Activated naive CD4-positive, alpha-beta T cell treated with anti-CD3 and anti-CD28 coated beads, Interleukin-2, amount 10 ng/mL, durations not matched to agents 7 days and 5 days (primary cell): ENCODE measurements at regions not wholly inside any gene's neighbourhood (a gene's known extent, or its start where the extent isn't known, plus 50 kb on each side); places are given as distances from the start of the nearest gene placed in this dataset.
"Not testable (repeated sequence)": the region's sequence is repeated elsewhere in the genome, so short reads cannot be mapped to it uniquely, and the experiment has no call there.

Experiments used
- CTCF ChIA-PET: fragments of 350-600 bp; sonication (Branson Sonifier 250); formaldehyde crosslinking; loops from one replicate; lab custom pipeline; 2021; ENCODE audit warnings: antibody characterized with exemption; lab: Charles Lee
- DNase-seq: peaks from one replicate; pipeline ENCODE4 v3.0.0-alpha.2; 2020
- H3K27ac Mint-ChIP-seq: one replicate; pipeline ENCODE4 v1.8.0; 2021; ENCODE audit warnings: mild to moderate bottlenecking, moderate library complexity, mixed read lengths
- H3K27me3 Mint-ChIP-seq: one replicate; pipeline ENCODE4 v1.8.0; 2021; ENCODE audit warnings: mild to moderate bottlenecking, mixed read lengths
- H3K36me3 Mint-ChIP-seq: one replicate; pipeline ENCODE4 v1.8.0; 2021; ENCODE audit warnings: mixed read lengths
- H3K4me1 Mint-ChIP-seq: one replicate; pipeline ENCODE4 v1.8.0; 2021; ENCODE audit warnings: mixed read lengths
- H3K4me3 Mint-ChIP-seq: one replicate; pipeline ENCODE4 v1.8.0; 2021; ENCODE audit warnings: mild to moderate bottlenecking, moderate library complexity, mixed read lengths
- H3K9me3 Mint-ChIP-seq: one replicate; pipeline ENCODE4 v1.8.0; 2021; ENCODE audit warnings: mixed read lengths

DNA sequence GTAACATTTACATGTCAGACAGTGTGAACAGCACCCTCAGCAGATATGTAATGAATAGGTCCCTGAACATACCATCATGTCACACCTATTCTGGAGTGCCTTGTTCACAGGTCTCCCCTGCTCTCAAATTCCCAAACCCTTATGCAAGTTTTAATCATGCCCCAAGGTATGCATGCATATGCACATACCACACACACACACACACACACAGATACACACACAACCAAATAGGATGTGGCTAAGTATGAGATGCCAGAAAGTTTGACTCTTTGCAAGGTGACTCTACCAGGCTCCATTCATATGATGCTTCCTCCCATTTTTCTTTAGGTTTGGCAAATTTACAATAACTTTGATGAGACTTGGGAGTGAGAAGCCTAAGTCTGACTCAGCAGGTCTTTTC lies 243.8 kb upstream of the IRAK1BP1 start:
- DNase-seq, result no peak
- no peaks in the 10 kb centered on the region for H3K4me1 Mint-ChIP-seq
- no peaks in the 10 kb centered on the region for H3K9me3 Mint-ChIP-seq
- no peaks in the 10 kb centered on the region for H3K27me3 Mint-ChIP-seq
- CTCF ChIA-PET, result no interaction called here
- no peak overlapping the region for H3K27ac Mint-ChIP-seq
- H3K4me3 Mint-ChIP-seq, result no peak overlapping the region
- no peaks in the 10 kb centered on the region for H3K36me3 Mint-ChIP-seq

DNA sequence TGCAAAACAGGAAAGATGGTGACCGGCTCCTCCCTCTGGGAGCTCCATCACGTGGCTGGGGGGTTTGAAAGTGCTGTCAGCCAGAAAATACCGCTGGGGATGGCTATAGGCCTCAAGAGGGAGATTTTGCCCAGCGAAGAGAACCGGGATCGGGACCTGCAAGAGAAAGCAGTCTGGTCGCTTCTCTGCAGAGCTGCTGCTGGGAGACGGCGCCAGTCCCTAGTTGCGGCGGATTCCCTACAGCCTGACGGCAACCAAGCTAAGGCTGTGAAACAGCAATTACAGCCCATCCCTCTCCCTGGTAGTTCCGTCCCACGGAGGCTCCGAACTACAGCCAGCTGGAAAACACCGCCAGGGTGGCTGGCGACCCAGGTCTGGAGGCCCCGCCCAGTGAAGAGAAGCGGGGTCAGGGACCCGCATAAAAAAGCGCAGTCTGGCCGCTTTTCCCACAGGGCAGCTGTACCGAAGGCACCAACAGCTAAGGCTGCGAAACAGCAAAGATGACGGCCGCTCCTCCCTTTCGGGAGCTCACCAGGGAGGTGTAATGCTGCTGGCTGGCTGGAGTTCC lies 238.1 kb upstream of the IRAK1BP1 start:
- H3K4me1 Mint-ChIP-seq, result no peaks in the 10 kb centered on the region
- no peak overlapping the region for H3K27ac Mint-ChIP-seq
- peaks cover 9% of the 10 kb centered on the region for H3K27me3 Mint-ChIP-seq
- no peaks in the 10 kb centered on the region for H3K36me3 Mint-ChIP-seq
- CTCF ChIA-PET, result no interaction called here
- no peak for DNase-seq
- H3K4me3 Mint-ChIP-seq, result no peak overlapping the region
- no peaks in the 10 kb centered on the region for H3K9me3 Mint-ChIP-seq

DNA sequence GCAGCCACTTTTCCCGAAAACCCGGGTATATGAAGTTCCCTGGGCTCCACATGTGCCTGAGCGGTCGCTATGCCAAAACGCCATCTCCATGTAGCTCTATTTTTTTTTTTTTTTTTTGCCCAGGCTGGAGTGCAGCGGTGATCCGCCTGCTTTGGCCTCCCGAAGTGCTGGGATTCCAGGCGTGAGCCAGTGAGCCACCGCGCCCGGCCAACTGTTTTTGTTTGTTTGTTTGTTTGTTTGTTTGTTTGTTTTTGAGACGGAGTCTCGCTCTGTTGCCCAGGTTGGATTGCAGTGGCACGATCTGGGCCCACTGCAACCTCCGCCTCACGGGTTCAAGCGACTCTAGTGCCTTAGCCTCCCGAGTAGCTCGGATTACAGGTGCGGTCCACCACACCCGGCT lies 237.5 kb upstream of the IRAK1BP1 start:
- Mint-ChIP-seq H3K4me3 (no peak overlapping the region), H3K9me3 (no peaks in the 10 kb centered on the region), H3K27ac (no peak overlapping the region), H3K36me3 (no peaks in the 10 kb centered on the region), H3K27me3 (peaks cover 9% of the 10 kb centered on the region), H3K4me1 (no peaks in the 10 kb centered on the region)
- DNase-seq, result no peak
- CTCF ChIA-PET, result no interaction called here

DNA sequence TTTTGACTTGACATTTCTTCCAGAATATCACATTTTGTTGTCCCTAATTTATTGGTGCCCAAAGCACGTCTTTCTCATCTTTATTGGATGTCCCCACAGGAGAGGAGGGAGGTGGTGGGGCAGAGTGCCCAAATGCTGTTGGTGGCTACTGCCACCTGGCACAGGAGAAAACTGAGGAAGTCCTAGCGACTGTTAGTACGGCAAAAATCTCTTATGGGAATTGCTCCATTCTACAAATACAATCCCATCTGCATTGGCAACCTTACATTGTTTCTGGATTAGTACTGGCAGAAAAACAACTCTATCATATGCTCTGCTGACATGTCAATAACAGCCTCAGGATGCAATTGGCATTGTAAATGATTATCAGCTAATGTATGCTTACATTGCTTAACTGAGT lies 235.4 kb upstream of the IRAK1BP1 start:
- CTCF ChIA-PET, result no interaction called here
- H3K27me3 Mint-ChIP-seq, result peaks cover 9% of the 10 kb centered on the region
- H3K4me1 Mint-ChIP-seq, result no peaks in the 10 kb centered on the region
- no peak overlapping the region for H3K4me3 Mint-ChIP-seq
- no peaks in the 10 kb centered on the region for H3K9me3 Mint-ChIP-seq
- no peak for DNase-seq
- no peak overlapping the region for H3K27ac Mint-ChIP-seq
- no peaks in the 10 kb centered on the region for H3K36me3 Mint-ChIP-seq

DNA sequence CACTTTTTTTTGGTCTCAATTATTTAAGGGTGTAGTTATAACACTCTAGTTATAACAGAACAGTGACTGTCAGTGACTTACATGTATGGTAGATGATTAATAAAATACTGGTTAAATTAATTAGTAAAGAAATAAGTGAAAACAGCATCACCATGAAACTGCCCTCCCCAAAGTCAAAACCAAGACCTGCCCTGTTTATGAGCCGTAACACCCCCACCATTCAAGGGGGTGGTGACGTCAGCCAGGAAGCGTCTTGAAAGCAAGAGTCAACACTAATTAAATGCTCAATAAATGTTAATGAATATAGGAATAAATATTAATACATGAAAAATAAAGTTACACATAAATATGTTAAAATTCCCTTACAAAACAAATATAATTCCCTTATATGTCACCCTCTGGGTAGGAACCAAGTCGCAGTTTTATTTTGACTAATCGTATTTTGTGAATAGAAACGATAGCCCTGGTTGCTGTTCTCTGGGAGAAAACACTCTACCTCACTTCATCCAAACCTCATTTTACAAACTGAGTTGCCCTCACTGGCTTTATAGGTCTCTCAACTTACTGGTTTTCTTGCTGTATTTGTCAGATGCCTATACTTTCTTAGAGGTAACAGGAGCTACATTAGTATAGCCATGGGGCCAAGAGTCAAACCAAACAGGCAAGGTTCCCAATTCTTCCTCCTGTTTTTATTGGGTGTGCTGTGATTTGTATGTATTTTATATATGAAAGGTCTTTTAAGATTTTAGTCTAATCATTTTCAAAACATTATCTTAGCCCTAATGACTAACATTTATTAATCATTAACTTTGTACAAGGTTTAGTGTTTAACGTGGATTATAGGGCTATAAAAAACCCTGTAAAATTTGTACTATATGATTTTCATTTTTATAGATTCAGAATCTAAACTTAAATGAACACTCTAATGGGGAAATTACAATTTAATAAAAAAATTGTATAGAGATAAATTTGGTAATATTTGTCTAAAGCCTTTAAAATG lies 227.9 kb upstream of the IRAK1BP1 start:
- Mint-ChIP-seq H3K27ac (no peak overlapping the region), H3K4me3 (no peak overlapping the region), H3K4me1 (no peaks in the 10 kb centered on the region), H3K36me3 (no peaks in the 10 kb centered on the region), H3K9me3 (peaks cover 10% of the 10 kb centered on the region), H3K27me3 (no peaks in the 10 kb centered on the region)
- DNase-seq, result no peak
- CTCF ChIA-PET, result no interaction called here

DNA sequence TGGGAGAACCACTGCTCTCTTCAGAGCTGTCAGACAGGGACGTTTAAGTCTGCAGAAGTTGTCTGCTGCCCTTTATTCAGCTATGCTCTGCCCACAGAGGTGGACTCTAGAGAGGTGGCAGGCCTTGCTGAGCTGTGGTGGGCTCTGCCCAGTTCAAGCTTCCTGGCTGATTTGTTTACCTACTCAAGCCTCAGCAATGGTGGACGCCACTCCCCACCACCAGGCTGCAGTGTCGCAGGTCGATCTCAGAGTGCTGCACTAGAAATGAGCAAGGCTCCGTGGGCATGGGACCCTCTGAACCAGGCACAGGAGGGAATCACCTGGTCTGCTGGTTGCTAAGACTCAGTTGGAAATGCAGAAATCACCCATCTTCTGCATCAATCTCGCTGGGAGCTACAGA lies 223.4 kb upstream of the IRAK1BP1 start:
- CTCF ChIA-PET, H3K36me3 Mint-ChIP-seq, H3K27ac Mint-ChIP-seq, H3K4me1 Mint-ChIP-seq, DNase-seq, H3K4me3 Mint-ChIP-seq, H3K27me3 Mint-ChIP-seq: not testable (repeated sequence)
- H3K9me3 Mint-ChIP-seq, result peaks cover 13% of the 10 kb centered on the region

DNA sequence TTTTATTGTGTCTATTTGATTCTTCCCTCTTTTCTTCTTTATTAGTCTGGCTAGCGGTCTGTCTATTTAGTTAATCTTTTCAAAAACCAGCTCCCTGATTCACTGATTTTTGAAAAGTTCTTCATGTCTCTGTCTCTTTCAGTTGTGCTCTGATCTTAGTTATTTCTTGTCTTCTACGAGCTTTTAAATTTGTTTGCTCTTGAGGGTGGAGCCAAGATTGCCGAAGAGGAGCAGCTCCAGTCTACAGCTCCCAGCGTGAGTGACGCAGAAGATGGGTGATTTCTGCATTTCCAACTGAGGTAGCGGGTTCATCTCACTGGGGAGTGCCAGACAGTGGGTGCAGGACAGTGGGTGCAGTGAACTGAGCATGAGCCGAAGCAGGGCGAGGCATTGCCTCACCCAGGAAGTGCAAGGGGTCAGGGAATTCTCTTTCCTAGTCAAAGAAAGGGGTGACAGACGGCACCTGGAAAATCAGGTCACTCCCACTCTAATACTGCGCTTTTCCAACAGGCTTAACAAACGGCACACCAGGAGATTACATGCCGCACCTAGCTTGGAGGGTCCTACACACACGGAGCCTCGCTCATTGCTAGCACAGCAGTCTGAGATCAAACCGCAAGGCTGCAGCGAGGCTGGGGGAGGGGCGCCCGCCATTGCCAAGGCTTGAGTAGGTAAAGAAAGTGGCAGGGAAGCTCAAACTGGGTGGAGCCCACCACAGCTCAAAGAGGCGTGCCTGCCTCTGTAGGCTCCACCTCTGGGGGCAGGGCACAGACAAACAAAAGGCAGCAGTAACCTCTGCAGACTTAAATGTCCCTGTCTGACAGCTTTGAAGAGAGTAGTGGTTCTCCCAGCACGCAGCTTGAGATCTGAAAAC lies 220.6 kb upstream of the IRAK1BP1 start:
- H3K4me1 Mint-ChIP-seq, DNase-seq, H3K27me3 Mint-ChIP-seq, H3K27ac Mint-ChIP-seq, H3K4me3 Mint-ChIP-seq, CTCF ChIA-PET, H3K36me3 Mint-ChIP-seq: not testable (repeated sequence)
- peaks cover 12% of the 10 kb centered on the region for H3K9me3 Mint-ChIP-seq

DNA sequence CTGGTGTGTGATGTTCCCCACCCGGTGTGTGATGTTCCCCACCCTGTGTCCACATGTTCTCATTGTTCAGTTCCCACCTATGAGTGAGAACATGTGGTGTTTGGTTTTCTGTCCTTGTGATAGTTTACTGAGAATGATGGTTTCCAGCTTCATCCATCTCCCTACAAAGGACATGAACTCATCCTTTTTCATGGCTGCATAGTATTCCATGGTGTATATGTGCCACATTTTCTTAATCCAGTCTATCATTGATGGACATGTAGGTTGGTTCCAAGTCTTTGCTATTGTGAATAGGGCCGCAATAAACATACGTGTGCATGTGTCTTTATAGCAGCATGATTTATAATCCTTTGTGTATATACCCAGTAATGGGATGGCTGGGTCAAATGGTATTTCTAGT lies 201.5 kb upstream of the IRAK1BP1 start:
- H3K4me3 Mint-ChIP-seq, H3K4me1 Mint-ChIP-seq, DNase-seq, H3K9me3 Mint-ChIP-seq, H3K27ac Mint-ChIP-seq, H3K27me3 Mint-ChIP-seq, H3K36me3 Mint-ChIP-seq, CTCF ChIA-PET: not testable (repeated sequence)

DNA sequence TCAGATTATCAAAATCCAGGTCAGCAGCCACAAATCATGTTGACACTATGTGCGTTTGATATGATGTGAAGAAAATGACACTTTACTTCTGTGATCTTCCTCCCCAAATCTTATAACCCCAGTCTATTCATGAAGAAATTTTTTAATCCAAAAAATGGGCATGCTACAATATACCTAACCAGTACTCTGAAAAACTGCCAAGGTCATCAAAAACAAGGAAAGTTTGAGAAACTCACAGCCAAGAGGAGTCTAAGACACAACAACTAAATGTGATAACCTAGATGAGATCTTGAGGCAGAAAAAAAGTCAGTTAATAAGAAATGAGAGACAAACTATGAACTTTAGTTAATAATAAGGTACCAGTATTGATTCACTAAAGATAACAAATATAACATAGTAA lies 200.6 kb upstream of the IRAK1BP1 start:
- CTCF ChIA-PET, result no interaction called here
- no peaks in the 10 kb centered on the region for H3K27me3 Mint-ChIP-seq
- no peaks in the 10 kb centered on the region for H3K9me3 Mint-ChIP-seq
- H3K36me3 Mint-ChIP-seq, result no peaks in the 10 kb centered on the region
- H3K27ac Mint-ChIP-seq, result no peak overlapping the region
- no peak for DNase-seq
- H3K4me1 Mint-ChIP-seq, result no peaks in the 10 kb centered on the region
- no peak overlapping the region for H3K4me3 Mint-ChIP-seq

DNA sequence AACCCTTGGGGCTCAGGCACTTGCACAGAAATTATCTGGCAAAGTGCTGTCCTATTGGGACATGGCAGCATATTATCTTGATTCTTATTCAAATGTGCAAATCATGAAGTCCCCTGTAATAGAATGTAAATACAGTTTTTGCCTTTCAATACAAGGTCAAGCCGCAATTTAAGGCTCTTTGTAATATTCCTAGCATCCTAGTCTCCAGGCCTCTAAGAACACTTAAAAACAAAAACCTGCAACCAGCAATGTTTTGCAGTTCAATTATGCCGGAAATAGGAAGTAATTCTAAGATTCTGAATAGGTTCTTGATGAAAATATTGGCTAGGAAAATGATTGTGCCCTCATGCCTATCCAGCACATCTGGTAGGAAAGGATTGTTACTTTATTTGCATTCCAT lies 197.2 kb upstream of the IRAK1BP1 start:
- DNase-seq, result no peak
- Mint-ChIP-seq H3K4me3 (no peak overlapping the region), H3K4me1 (no peaks in the 10 kb centered on the region), H3K9me3 (no peaks in the 10 kb centered on the region), H3K36me3 (no peaks in the 10 kb centered on the region), H3K27me3 (no peaks in the 10 kb centered on the region), H3K27ac (no peak overlapping the region)
- CTCF ChIA-PET, result no interaction called here

DNA sequence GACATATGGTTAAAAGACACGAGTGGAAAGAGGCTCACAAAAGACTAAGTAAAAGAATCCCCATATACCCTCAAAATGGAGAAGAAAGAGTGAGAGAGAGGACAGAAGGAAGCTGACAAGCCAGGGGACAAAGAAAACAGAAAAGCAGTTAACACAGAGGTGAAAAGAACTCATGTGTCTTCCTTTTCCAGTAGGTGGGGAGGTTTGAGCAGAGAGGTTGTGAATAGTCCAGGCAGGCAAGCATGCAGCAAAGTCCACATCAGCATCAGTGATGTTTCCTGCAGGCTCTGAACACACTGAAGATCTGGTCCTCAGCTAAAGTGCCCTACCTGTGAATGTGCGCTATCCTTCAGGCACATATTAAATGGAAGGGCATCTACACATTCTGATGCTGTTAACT lies 196.5 kb upstream of the IRAK1BP1 start:
- no peaks in the 10 kb centered on the region for H3K9me3 Mint-ChIP-seq
- H3K27me3 Mint-ChIP-seq, result no peaks in the 10 kb centered on the region

DNA sequence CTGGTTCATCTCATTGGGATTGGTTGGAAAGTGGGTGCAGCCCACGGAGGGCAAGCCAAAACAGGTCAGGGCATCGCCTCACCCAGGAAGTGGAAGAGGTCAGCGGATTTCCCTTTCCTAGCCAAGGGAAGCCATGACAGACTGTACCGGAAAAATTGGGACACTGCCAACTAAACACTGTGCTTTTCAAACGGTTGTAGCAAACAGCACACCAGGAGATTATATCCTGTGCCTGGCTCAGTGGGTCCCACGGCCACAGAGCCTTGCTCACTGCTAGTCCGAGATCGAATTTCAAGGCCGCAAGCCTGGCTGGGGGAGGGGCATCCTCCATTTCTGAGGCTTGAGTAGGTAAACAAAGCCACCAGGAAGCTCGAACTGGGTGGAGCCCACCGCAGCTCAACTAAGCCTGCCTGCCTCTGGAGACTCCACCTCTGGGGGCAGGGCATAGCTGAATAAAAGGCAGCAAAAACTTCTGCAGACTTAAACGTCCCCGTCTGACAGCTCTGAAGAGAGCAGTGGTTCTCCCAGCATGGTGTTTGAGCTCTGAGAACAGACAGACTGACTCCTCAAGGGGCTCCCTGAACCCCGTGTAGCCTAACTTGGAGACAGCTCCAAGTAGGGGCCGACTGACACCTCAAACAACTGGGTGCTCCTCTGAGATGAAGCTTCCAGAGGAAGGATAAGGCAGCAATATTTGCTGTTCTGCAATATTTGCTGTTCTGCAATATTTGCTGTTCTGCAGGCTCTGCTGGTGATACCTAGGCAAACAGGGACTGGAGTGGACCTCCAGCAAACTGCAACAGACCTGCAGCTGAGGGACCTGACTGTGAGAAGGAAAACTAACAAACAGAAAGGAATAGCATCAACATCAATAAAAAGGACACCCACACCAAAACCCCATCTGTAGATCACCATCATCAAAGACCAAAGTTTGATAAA lies 191.0 kb upstream of the IRAK1BP1 start:
- H3K27ac Mint-ChIP-seq, CTCF ChIA-PET, H3K4me1 Mint-ChIP-seq, H3K9me3 Mint-ChIP-seq, H3K36me3 Mint-ChIP-seq, H3K27me3 Mint-ChIP-seq, DNase-seq, H3K4me3 Mint-ChIP-seq: not testable (repeated sequence)

More for the DNA sequence above, 196.5 kb upstream of the IRAK1BP1 start:
- no peak for DNase-seq
- Mint-ChIP-seq H3K4me3 (no peak overlapping the region), H3K4me1 (no peaks in the 10 kb centered on the region), H3K27ac (no peak overlapping the region), H3K36me3 (no peaks in the 10 kb centered on the region)
- CTCF ChIA-PET, result no interaction called here

DNA sequence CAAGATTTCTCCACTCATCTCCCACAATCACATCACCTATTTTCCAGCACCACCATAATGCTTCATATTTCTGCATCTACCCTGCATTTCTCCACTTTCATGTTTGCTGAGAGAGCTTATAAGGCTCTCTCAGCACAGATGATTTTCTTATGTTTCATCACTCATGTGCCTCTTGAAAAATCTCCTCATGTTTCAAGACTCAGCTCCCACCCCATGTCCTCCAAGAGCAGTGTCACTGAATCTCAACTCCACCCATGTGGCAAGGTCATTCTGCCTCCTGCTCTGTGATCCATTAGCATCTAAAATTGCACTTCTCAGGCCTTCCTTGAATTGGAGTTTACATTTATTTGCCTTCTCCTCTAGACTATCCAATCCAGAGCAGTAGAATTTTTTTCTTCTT lies 178.7 kb upstream of the IRAK1BP1 start:
- Mint-ChIP-seq H3K27me3 (no peaks in the 10 kb centered on the region), H3K4me1 (no peaks in the 10 kb centered on the region), H3K9me3 (no peaks in the 10 kb centered on the region), H3K36me3 (no peaks in the 10 kb centered on the region), H3K4me3 (no peak overlapping the region), H3K27ac (no peak overlapping the region)
- CTCF ChIA-PET, result no interaction called here
- DNase-seq, result no peak

DNA sequence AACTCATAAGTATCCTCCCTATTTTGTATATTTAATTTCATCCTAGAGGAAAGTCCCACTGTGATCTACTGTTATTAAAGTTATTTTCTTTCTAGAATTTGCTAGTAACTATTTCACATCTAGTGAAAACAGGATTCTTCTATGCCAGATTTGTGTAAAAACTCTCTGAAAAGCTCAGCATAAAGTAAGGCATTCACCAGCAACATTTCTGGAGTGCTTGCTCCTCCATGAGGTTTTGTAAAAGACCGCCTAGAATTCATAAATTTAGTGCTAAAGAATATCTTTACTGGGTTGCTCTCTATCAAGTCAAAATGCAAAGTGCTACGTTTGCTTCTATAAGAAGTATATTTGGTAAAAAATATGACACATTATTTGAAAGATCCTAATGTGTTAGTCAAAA lies 173.5 kb upstream of the IRAK1BP1 start:
- no peak overlapping the region for H3K4me3 Mint-ChIP-seq
- H3K27me3 Mint-ChIP-seq, result no peaks in the 10 kb centered on the region
- H3K36me3 Mint-ChIP-seq, result no peaks in the 10 kb centered on the region
- DNase-seq, result no peak
- no peaks in the 10 kb centered on the region for H3K4me1 Mint-ChIP-seq
- no peak overlapping the region for H3K27ac Mint-ChIP-seq
- CTCF ChIA-PET, result no interaction called here
- H3K9me3 Mint-ChIP-seq, result no peaks in the 10 kb centered on the region
